Effector CD4-positive, alpha-beta T cell (primary cell): ENCODE measurements at regions not wholly inside any gene's neighbourhood (a gene's known extent, or its start where the extent isn't known, plus 50 kb on each side); places are given as distances from the start of the nearest gene placed in this dataset.

Experiments used
- DNase-seq: peaks from one replicate; pipeline ENCODE4 v3.0.0-alpha.2; 2020

DNA sequence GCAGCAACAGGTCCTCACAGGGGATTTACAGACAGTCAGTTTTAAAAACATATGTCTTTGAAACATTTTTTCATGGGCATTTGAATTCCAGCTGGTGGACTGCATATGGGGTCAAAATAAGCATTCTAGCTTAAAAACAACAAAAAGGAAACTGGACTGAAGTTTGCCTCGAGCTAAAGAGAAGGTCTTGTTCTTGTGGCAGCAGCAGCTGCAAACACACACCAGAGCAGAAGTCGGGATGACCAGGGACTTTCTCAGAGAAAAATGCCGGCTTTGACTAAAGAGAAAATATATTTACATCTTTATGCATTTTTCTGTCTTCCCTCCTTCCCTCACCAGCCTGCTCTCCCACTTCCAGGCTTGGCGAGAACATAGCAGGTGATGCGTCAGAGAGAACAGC is 361.4 kb downstream of the CXCL12 start:
- DNase-seq: no peak

DNA sequence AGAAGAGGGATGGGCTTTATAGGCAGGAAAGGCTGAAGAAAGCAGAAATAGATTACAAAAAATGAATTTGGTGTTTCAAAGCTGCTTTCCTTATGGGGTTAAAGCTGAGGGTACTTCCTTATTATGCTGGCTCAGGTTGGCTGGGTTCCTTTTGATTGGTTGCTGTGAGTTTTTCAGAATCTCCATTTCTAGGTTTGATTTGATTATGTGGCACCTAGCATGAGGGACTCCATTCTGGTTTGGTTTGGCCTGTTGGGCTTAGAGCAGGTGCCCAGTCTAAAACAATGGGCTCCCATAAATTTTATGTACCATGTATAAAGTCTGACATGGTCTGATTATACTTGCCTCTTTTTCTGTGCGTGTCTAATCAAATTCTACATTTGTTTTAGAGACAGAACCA is 362.7 kb downstream of the CXCL12 start:
- no peak for DNase-seq

DNA sequence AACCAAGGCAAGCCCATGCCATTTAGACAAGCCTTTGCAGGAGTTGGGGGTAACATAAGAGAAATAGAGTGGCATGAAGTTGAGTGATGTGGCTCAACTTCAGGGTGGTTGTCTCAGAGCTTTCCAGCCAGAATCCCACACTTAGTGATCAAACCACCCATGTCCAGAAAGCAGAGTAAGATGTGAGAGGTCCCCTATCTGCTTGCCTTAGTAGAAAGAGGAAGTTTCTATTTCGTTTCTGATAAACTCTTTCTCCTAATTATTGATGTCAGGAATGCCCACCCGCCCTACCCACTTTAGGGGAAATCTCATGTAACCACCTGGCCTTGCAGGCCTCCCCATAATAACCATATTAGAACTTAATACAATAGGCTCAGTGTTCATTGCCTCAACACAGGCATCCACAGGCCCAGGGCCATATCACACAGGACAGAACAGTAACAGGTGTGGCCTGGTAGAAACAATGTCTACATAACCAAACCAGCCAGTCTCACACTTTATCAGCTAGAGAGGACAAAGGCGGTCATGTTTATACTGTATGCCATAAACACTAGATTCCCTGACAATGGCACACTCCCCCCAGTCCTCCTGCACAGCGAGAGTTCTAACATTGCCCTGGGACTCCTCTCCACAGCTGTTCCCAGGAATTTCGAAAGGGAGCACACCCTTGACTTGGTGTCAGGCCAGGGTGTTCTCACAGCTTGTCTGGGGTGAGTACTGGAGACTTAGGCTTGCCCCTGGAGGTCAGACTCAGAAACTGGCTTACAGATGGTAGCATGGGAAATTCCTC is 364.4 kb downstream of the CXCL12 start:
- no peak for DNase-seq

DNA sequence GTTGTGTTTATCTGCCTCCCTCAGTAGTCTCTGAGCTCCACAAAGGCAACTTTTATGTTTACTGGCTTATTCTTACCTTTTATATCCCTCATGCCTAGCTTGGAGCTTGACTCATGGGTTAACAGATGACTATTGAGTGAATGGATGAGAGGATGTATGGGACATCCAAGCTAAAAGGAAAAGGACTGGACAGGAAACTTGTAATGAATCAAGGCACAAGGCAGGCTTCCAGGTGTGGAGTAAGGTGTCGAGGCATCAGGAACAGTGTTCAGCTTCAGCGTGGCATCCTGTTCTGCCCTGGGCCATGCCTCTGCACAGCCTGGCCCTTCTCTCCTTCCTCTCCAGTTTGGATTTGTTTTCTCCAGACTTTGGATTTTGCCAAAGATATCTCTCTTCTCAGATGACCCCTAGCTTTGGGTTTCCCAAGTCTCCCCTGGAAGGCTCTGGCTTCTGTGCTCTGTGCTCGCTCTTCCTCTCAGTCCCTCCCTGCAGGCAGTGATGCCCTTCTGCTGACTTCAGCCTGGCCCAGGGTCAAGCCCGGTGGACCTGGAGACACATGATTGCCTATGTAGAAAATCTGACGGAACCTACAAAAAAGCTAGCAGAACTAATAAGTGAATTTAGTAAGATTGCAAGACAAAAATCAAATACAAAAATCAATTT is 367.3 kb downstream of the CXCL12 start:
- DNase-seq: no peak

DNA sequence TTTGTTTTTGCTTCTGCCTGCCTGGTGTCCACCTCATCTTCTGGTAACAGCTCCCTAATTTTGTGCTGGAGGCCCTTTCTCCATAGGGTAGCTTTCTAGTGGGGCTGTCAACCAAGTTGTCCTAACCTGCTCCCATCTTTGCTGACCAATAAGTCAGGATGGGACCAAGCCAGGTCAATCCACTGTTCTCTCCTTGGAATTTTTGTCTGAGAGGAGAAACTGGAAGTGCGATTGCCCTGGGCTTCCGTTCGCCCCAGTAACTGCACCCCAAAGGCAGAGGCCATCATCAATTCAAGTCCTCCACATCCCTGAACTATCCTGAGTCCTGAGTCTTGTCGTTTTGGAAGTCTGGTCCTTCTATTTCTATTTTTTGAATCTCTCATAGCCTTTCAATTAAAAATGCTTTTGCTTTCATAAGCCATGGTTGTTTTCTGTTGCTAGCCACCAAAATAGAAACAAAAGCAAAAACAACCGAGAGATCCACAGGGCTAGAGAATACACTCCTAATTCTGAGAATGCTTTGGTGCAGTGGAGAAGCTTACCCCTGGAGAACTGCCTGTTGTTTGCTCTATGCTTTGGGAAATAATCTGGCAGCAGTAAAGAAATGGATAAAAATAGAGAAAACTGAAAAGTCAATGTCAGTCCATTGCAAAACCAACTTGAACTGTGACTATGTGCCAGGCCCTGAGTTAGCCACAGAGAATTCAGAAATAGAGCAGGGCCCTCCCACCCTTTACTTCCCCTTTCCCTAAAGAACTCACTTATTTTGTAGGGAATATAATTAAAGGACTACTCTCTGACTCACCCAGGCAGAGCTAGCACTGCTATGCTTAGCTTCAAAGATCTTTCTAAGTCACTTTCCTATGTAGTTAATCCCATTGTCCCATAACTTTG is 368.1 kb downstream of the CXCL12 start:
- DNase-seq: no peak

DNA sequence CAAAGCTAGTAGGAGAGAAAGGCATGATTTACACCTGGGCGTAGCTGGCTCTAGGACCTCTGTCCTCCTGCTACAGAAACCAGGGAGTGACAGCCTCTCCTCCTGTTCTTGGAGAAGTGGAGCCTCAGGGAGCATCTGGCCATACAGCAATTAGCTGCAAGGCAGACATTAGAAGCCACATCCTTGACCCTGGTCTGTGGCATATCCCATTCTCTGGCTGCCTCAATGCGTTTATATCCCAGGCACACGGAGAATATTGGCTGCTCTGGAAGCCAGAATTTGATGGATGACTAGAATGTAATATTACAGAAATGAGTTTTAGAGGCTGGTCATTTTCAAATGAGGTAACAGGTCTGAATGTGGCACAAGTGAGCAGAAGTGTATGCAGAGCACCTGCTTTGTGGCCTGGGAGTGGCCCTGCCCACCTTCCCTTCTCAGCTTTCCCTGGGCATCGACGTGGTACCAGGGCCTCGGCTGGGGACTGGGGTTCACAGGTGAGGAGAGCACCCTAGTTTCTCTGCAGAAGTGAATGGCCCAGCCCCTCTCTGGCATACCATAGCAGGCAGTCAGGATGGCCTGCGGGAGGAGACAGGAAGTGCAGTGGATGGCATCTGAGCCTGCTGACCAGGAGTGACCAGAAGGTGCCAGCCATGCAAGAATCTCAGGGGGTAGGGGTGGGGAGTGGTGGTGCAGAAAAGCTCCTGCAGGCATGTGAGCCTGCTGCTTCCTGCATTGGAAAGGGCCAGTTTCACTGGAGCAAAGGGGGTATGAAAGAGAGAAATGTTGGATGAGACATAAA is 367.2 kb upstream of the ZNF32 start:
- DNase-seq: no peak

DNA sequence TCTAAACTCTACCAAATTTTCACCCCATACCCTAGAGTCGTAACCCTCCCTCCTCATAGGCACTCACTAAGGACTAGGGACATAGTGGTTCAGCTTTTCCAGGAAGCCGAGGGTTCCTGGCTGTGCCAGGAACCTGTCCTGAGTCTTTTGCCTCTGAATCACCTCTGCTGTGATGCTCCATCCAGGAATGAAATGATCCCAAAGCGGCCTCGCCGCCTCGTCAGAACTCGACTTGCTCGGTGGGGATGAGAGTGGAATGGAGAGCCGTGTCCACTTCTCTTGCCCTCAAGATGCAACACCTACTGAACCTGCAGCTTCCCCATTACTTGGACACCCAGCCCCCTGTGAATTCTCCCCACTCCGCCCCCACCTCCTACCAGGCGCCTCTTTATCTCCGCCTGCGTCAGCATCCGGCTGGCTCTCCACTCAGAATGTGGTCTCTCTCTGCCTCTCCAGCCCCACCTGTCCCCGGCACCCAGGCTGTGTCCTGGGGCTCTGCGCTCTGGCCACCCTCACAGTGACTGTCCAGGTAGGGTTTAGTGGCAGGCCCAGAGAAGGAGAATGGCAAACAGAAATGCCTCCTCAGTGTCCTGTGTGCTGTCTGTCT is 366.1 kb upstream of the ZNF32 start:
- DNase-seq: no peak

DNA sequence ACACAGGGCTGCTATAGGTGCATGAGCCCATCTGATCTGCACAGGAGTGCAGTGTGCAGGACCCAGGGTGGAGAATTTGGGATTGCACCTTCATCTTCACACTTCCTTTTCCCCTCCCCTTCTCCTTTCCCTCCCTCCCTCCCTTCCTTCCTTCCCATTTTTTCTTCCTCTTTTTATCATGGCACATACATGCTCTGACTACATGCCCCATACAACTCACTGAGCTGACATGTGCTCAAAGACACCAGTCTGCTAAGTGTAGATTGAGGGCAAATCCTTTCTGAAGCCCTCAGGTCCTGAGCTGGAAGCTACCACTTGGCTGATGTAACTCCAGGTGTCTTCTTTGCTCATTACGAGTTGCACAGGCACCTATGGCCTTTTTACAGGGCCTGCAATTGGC is 365.3 kb upstream of the ZNF32 start:
- DNase-seq: no peak

DNA sequence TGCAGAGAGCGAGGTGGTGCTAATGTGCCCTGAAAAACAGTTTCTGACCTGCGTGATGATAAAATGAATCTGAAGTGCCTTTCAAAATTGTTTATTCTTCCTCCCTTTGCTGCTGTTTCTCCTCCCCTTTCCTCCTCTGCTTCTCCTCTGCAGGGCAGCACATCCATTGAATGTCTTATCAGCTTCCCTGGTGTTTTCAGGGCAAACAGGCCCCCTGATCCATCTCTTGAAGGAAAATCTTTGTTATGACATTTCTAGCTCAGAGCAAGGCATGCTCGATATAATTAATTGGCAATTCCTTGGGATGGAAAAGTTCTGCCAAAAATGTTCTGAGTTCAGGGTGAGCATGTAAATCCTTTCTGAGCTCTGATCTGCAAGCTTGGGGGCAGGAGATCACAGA is 364.2 kb upstream of the ZNF32 start:
- DNase-seq: no peak

DNA sequence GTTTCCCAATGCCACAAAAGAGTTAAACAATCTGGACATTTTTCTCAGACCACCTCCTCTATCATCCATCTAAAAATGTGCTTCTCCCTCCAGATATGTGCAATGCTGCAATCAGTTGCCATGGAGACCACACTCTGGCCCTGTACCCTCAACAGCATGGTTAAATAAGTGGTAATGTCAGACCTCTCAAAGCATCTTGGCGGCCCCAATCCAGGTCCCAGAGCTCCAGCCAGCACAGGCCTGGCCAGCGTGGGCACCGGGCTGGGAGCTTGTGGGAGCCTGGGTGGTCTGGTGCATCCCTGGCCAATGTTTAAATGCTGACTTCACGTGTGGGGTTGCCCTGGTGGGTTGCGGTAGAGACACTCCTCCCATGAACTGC is 362.9 kb upstream of the ZNF32 start:
- DNase-seq: no peak

DNA sequence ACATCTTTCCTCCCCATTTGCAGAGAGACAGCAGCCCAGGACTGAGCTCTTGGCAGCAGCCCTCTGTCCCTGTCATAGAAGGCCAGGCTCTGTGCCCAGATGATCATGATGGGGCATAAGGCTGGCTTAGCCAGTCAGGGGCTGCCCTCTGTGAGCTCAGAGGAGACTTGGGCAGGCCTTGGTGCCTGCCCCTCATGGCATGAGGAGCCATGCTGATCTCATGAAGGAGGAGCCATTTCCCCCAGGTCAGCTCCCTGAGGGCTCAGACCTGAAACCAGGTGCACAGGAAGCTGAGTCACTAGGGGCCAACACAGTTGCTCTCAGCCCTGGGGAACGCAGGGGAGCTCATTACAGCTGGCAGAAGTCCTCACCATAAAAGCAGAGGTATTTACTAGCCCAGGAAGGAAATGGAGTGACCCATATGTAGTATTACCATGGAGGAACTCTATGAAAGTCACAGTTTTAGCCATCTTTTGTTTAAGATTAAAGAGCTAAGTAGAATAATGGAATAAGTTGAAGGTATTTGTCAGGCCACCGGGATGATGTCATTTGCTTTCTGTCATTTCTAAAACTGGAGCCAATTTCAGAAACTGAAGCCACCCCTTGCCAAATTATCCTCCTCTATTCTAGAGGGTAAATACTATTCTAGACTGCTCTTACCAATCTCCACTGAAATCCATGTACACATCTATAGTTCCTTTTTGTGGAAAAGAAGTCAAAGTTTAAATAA is 362.4 kb upstream of the ZNF32 start:
- DNase-seq: no peak

DNA sequence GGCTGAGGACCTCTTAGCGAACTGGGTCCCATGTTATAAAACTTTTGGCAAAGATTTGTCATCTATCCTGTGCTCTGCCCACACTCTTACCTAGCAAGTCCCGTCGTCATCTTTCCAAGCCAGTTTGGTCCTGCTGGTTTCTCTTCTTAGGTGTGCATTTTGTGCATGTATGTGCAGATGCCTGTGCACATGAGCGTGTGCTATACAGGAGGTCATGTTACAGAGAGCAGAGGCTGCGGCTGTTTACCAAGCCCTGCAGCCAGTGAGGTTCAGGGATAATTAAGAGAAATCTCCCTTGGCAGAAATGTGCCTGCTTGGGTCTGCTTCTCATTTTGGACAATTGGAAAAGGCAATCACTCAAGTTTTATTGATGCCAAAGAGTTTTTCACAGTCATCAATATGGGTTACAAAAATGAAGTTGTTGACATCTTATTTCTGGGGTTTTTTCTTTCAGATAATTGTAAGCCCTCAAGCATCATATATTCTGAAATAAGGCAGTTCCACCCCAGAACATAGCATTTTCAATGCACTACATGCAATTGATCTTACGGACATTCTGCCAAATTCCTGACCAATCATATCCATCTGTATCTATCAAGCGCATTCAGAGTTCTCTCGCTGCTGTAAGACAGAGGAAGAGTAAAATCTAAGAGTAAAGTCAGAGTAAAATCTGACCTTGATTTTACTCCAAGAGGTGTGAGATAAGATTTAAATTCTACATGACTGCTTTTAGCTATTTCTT is 361.4 kb upstream of the ZNF32 start:
- no peak for DNase-seq

DNA sequence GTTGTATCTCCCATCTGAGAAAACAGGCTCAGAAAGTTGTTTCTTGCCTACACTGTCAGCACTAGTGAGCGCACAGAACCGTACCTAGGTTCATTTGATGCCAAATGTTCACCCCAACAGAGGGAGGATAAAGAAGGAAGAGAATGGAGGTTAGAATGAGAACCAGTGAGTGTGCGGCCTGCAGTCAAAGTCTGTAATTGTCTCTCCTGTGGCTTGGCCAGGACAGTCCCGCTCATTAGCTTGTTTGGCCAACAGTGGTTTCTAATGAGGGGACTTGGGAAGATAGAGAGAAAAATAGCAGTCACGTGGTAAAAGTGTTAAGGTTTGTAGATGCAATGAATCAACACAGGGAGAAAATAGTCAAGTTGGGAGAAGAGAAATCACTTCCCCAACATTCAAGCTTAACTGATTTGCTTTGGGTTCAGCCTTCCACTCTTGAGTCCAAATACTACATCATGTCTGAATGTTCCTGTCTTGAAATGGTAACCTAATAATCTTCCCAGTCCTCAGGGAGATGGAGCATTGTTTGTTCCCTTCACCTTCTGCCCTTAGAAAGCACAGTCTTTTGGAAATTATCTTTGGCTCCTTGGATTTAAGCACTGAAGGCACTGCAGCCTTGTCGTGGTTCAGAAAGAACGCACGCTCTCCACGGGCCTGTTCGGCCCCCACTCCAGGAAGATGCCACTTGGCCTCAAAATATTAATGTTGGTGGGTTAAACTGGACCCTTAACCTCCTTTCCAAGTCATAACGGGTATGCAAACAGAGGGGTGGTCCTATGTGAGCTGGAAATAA is 360.4 kb upstream of the ZNF32 start:
- DNase-seq: no peak

DNA sequence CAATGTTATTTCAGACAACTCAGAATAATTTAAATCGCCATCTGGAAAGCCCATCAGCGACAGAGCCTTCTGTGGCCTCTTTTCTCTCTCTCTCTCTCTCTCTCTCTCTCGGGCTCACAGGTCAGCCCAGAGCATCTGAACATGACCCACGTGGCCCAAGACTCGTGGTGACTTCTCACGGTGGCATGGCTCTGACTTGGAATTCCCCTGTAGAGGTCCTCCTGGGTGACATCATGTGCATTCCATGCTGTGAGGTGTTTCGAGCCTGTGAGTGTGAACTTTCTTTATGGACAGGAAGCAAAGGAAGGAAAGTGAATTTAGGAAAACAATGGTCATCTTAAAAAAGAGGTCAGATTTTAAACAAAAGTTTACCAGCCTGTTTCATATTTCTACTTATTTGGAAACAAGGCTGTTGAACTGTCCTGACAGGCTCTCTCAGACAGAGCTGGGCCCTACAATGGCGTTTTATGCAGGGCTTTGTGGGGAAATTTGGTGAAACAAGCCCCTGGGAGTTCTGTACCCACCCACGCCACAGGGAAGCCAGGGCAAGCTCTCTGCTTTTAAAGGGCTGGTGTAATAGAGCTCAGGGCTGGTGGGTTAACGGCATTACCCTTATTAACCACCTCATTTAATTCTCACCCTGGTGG is 359.7 kb upstream of the ZNF32 start:
- no peak for DNase-seq

DNA sequence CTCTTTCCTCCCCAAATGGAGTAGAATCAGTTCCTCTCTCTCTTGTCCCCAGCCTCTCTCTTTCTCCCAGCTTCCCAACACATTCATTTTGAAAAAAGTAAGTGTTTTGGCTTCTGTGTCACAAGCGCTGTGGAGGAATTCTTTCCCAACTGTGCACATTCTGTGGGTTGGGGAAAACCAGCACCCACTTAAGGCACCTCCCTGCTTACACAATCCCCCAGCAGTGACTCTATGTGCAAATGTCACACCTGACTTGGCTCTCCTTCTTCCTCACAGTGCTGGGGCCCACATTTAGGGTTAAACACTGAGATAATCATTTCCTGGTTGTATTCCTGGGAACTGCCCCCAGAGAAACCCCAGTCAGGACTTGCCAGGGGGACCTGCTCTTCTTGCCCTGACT is 358.1 kb upstream of the ZNF32 start:
- DNase-seq: no peak

DNA sequence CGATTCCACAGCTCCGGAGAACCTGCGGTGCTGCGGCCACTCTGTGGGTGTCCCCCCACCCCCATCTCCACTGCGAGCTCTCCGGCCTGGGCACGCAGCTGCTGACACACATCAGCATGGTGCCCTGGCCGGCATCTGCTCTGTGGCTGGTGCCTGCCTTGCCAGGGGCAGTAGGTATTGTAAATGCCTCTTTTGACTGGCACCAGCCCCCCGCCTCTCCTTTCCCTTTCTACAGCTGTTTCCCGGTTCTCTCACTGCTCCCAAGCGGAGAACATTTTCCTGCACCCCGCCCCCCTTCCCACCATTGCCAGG is 357.1 kb upstream of the ZNF32 start:
- DNase-seq: no peak

DNA sequence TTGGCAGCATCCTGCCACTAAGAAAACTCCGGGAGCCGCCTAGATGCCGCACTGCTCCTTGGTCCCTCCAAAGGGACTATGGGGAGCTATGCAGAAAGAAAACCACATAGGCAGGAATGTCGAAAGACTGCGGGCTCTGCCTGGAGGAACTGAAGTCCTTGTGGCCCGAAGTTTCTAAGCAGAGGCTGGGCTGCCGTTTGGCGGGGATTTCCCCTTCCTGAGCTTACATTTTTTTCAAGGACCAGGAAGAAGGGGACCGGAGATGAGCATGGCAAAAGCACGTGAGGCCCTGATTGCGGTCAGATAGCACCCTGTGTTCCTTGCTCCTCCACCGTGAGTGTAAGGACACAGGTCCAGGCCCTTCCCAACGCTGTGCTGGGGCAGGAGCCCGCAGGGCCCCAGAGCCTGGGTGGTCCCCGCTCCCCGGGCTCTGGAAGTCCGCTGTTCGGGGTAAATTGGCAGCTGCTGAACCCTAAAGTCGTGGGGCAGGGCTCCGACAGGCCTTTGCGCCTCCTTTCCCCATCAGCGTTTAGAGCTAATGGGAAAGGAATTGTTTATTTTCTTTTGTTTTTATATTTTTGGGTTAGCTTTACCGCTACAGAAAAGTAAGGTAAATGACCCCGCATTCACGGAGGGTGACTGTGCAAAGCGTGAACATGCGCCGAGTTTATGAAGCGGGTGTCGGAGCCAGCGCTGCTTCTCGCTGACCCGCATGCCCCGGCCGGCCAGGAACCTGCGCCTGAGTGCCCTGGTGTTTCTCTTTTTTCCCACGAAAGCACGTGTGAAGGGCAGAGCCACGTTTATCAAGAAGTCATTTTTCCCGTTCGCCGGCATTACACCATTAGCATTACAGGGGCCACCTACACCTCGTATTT is 356.5 kb upstream of the ZNF32 start:
- no peak for DNase-seq

DNA sequence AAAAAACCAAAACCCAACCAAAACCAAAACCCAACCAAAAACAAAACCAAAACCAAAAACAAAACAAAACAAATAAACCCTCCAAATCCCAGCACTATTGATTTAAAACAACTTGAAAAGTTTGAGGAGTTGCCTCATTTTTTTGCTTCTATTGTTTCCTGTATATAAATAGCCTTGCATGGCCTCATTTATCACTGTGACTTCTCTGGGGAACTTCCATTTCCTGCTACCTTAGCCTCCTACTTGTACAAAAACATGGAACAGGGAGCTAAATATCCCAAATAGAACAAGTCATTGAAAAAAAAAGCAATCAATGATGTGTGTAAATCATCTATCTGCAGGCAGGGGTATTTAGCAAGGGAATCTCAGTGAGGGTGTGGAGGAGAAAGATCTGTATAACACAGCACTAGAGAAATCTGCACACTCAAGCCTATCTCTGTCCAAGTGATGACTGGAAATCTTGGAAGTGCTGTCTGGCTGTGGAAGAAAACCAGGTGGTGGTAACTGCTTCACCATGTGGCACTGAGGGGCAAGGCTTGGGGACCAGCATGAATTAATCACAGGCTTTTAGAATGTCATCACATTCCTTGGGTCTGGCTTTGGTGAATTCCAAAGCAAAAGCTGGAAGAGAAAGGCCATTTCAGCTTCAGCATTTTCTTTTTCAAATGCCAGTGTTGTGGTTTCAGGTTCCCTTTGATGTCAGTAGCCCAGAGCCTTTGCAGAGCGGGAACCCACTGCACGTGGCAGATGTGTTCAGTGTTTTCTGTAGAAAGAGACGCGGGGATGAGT is 349.5 kb upstream of the ZNF32 start:
- DNase-seq: no peak
